ENCODE measurements at regions not wholly inside any gene's neighbourhood (a gene's known extent, or its start where the extent isn't known, plus 50 kb on each side); places are given as distances from the start of the nearest gene placed in this dataset.

DNA sequence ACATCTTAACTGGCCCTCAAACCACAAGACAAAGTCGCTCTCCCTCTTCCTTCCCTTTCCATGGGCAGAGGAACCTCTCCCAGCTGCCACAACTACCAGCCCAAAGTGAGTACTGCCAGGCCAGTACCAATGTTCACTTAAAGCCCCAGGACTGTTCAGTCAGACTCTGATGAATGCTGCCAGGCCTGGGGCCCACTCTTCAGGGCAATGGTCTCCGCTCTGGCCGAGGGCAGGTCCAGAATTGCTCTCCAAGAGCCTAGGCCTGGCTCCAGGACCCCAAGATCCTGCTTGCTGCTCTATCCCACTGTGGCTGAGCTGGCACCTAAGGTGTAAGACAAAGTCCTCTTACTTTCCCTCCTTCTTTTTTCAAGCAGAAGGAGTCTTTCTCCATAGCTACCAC is 790.9 kb downstream of the KLHL13 start:
- H3K4me3 ChIP-seq (ENCODE audit: low read length, poor library complexity, severe bottlenecking), result no peak overlapping the region
- no peaks in the 10 kb centered on the region for H3K4me1 ChIP-seq (ENCODE audit: insufficient read depth, low read length, poor library complexity, severe bottlenecking)
- H3K9me2 ChIP-seq (replicated peaks; ENCODE audit: low read depth, low read length), result no peaks in the 10 kb centered on the region
- H3K27me3 ChIP-seq (ENCODE audit: insufficient read depth, low read length, poor library complexity, severe bottlenecking), result no peaks in the 10 kb centered on the region
- H2AFZ ChIP-seq (ENCODE audit: low read length), result no peak overlapping the region
- no peak overlapping the region for H3K9ac ChIP-seq (ENCODE audit: low read depth, low read length, poor library complexity, severe bottlenecking)
- no peak overlapping the region for H3K4me2 ChIP-seq (ENCODE audit: low read depth, low read length, poor library complexity, severe bottlenecking)
- H3K9me3 ChIP-seq (ENCODE audit: insufficient read depth, low read depth, low read length), result no peaks in the 10 kb centered on the region
- H3F3A ChIP-seq (ENCODE audit: low read depth), result no peaks in the 10 kb centered on the region
- TF ChIP-seq, protein P1, sequence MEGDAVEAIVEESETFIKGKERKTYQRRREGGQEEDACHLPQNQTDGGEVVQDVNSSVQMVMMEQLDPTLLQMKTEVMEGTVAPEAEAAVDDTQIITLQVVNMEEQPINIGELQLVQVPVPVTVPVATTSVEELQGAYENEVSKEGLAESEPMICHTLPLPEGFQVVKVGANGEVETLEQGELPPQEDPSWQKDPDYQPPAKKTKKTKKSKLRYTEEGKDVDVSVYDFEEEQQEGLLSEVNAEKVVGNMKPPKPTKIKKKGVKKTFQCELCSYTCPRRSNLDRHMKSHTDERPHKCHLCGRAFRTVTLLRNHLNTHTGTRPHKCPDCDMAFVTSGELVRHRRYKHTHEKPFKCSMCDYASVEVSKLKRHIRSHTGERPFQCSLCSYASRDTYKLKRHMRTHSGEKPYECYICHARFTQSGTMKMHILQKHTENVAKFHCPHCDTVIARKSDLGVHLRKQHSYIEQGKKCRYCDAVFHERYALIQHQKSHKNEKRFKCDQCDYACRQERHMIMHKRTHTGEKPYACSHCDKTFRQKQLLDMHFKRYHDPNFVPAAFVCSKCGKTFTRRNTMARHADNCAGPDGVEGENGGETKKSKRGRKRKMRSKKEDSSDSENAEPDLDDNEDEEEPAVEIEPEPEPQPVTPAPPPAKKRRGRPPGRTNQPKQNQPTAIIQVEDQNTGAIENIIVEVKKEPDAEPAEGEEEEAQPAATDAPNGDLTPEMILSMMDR (conservative IDR thresholded peaks at IDR 0.05; ENCODE audit: low read length), result no peak
- no peak for TF ChIP-seq EZH2phosphoT487 (IDR thresholded peaks at IDR 0.05; ENCODE audit: borderline replicate concordance)
- no peaks in the 10 kb centered on the region for H3K79me2 ChIP-seq (ENCODE audit: insufficient read depth, low read length)
- H3K36me3 ChIP-seq (ENCODE audit: insufficient read depth, low read length), result no peaks in the 10 kb centered on the region
- H4K20me1 ChIP-seq (ENCODE audit: insufficient read depth, low read length, poor library complexity, severe bottlenecking), result no peaks in the 10 kb centered on the region

DNA sequence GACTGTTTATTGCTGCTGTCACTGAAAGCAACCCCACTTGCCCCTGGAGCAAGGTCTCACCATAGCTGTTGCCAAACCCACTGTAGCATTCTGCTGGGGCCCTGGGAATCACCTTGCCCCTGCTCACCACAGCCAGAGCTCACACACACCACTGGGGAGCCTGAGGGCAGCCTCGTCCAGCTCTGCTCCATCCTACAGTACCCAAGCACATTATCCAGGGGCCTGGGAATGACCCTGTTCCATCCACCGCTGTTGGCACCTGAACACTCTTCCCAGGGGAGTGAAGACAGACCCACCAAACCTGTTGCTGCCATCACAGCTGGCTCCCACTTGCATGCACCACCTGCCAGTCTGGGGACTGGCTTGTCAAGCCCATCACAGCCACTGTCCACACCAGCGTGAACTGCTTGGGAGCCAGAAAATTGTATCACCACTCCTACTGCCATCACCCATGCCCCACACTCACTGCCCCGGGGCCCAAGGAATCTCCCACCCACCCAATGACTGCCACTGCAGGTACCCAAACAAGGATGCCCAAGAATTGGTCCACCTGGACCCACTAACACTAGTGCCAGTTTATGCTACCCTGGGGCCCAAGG is 811.3 kb downstream of the KLHL13 start:
- Histone ChIP-seq H3K79me2 (ENCODE audit: insufficient read depth, low read length) (no peaks in the 10 kb centered on the region), H3F3A (ENCODE audit: low read depth) (no peaks in the 10 kb centered on the region), H4K20me1 (ENCODE audit: insufficient read depth, low read length, poor library complexity, severe bottlenecking) (no peaks in the 10 kb centered on the region), H2AFZ (ENCODE audit: low read length) (no peak overlapping the region), H3K4me3 (ENCODE audit: low read length, poor library complexity, severe bottlenecking) (no peak overlapping the region), H3K9ac (ENCODE audit: low read depth, low read length, poor library complexity, severe bottlenecking) (no peak overlapping the region), H3K9me3 (ENCODE audit: insufficient read depth, low read depth, low read length) (no peaks in the 10 kb centered on the region), H3K4me1 (ENCODE audit: insufficient read depth, low read length, poor library complexity, severe bottlenecking) (no peaks in the 10 kb centered on the region), H3K4me2 (ENCODE audit: low read depth, low read length, poor library complexity, severe bottlenecking) (no peak overlapping the region), H3K27me3 (ENCODE audit: insufficient read depth, low read length, poor library complexity, severe bottlenecking) (no peaks in the 10 kb centered on the region), H3K36me3 (ENCODE audit: insufficient read depth, low read length) (no peaks in the 10 kb centered on the region), H3K9me2 (replicated peaks; ENCODE audit: low read depth, low read length) (no peaks in the 10 kb centered on the region)
- TF ChIP-seq, protein P1 (conservative IDR thresholded peaks at IDR 0.05; ENCODE audit: low read length), result no peak
- no peak for TF ChIP-seq EZH2phosphoT487 (IDR thresholded peaks at IDR 0.05; ENCODE audit: borderline replicate concordance)

DNA sequence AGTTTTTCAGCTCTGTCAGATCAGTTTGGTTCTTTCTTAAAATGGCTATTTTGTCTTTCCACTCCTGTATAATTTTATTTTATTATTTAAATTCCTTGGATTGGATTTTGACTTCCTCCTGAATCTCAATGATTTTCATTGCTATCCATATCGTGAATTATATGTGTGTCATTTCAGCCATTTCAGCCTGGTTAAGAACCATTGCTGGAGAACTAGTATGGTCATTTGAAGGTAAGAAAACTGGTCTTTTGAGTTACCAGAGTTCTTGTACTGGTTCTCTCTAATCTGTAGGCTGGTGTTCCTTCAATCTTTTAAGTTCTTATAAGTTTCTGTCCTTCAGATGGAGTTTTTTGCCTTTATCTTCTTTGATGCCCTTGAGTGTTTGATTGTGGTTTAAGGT is 815.5 kb downstream of the KLHL13 start:
- no peaks in the 10 kb centered on the region for H4K20me1 ChIP-seq (ENCODE audit: insufficient read depth, low read length, poor library complexity, severe bottlenecking)

More for the DNA sequence above, 815.5 kb downstream of the KLHL13 start:
- Histone ChIP-seq H3K9me3 (ENCODE audit: insufficient read depth, low read depth, low read length) (no peaks in the 10 kb centered on the region), H3K36me3 (ENCODE audit: insufficient read depth, low read length) (no peaks in the 10 kb centered on the region), H3K4me2 (ENCODE audit: low read depth, low read length, poor library complexity, severe bottlenecking) (no peak overlapping the region), H3K4me1 (ENCODE audit: insufficient read depth, low read length, poor library complexity, severe bottlenecking) (no peaks in the 10 kb centered on the region), H3K79me2 (ENCODE audit: insufficient read depth, low read length) (no peaks in the 10 kb centered on the region), H3K9me2 (replicated peaks; ENCODE audit: low read depth, low read length) (no peaks in the 10 kb centered on the region), H3F3A (ENCODE audit: low read depth) (no peaks in the 10 kb centered on the region), H2AFZ (ENCODE audit: low read length) (no peak overlapping the region), H3K9ac (ENCODE audit: low read depth, low read length, poor library complexity, severe bottlenecking) (no peak overlapping the region), H3K27me3 (ENCODE audit: insufficient read depth, low read length, poor library complexity, severe bottlenecking) (no peaks in the 10 kb centered on the region), H3K4me3 (ENCODE audit: low read length, poor library complexity, severe bottlenecking) (no peak overlapping the region)
- TF ChIP-seq, protein P1 (conservative IDR thresholded peaks at IDR 0.05; ENCODE audit: low read length), result no peak
- no peak for TF ChIP-seq EZH2phosphoT487 (IDR thresholded peaks at IDR 0.05; ENCODE audit: borderline replicate concordance)
